HuH-7 (cell line): ENCODE measurements at regions not wholly inside any gene's neighbourhood (a gene's known extent, or its start where the extent isn't known, plus 50 kb on each side); places are given as distances from the start of the nearest gene placed in this dataset.

Experiments
- DNase-seq: peaks from one replicate; pipeline ENCODE4 v3.0.0; 2011; ENCODE audit warnings: low spot score

GRCh38 chr2:34103437-34103836 lies 504.3 kb upstream of the FAM98A start:
- DNase-seq = no peak

DNA sequence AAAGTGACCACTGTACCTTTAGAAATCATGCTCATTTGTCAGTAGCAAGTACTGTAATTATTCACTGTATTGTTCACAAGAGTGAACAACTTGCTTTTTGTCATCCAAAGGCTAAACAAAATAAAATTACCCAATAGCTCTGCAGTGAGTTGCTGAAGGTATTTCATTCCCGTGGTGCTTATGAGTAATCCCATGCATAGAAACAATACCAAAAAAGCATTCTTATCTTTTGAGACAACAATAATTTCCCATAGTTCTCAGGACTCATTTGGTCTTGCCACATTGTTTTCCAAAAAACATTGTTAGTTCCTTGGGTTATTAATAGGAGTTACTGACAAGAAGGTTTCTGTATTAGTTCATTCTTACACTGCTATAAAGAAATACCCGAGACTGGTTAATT lies 503.2 kb upstream of the FAM98A start:
- DNase-seq = no peak

GRCh38 chr2:34099377-34099776 lies 500.3 kb upstream of the FAM98A start:
- no peak for DNase-seq

DNA sequence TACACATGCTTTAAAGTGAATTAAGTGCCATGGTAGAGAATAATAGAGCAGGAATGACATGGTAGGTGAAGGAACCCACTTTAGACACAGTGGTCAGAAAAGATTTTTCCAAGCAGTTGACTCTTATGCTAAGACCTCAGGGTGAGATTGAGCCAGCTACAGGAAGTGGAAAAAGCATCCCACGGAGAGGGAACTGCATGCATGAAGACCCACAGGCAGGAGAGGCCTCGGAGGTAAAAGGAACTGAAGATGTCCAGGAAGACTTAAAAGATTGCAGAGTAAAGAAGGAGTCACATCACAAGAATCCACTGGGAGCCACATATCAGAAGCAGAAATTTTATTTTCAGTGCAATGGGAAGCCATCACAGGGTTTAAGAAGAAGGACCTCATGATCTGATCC lies 499.2 kb upstream of the FAM98A start:
- DNase-seq = no peak

GRCh38 chr2:34096562-34097171 lies 497.6 kb upstream of the FAM98A start:
- DNase-seq = peak; percentile 20

GRCh38 chr2:34093790-34094189 lies 494.7 kb upstream of the FAM98A start:
- no peak for DNase-seq

DNA sequence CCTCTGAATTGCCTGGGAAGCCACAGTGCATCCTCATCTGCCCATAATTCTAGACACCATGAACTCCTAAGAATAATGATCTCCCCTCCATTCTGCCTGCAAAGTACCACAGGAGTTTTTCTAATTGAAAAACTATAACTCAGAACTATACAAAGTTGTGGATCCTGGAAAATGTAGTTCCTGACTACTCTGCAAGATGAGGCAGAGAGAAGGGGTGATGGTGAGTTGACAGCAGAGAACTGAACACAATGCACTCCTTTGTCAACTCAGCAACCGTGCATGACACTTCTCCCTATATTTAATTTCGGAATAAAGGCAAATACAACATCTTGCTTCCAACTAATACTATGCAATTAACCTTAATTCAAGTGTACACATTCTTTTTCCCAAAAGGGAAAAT lies 471.1 kb upstream of the FAM98A start:
- no peak for DNase-seq

- no peak for DNase-seq
These were observed 470.5 kb upstream of the FAM98A start for GRCh38 chr2:34069604-34070003.

GRCh38 chr2:34050413-34050812 lies 451.3 kb upstream of the FAM98A start:
- no peak for DNase-seq

DNA sequence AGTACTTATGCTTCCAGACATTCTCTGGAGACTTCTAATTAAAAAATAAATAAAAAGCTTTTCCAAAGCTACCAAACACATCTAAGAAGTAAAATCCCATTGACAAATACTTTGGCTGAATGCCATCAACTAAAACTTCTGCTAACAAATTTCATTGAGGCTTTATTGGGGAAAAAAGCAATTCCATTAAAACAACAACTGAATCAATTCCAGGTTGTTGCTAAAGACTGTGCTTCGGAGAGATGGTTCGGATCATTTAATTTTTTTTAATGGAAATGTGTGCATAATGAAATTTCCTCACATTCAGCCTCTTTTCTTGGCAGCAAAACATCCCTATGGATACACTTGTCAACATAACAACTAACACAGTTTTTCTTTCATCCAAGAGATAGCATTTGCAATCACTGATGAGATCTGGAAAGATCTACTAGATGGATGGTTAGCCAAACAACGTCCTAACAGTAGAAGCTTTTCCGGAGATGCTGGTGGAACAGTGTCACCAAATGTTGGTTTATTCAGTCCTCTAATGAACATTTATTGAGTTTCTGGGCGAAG lies 446.1 kb upstream of the FAM98A start:
- DNase-seq = no peak

GRCh38 chr2:34037886-34038285 lies 438.8 kb upstream of the FAM98A start:
- no peak for DNase-seq

GRCh38 chr2:34037157-34037556 lies 438.1 kb upstream of the FAM98A start:
- DNase-seq = no peak

DNA sequence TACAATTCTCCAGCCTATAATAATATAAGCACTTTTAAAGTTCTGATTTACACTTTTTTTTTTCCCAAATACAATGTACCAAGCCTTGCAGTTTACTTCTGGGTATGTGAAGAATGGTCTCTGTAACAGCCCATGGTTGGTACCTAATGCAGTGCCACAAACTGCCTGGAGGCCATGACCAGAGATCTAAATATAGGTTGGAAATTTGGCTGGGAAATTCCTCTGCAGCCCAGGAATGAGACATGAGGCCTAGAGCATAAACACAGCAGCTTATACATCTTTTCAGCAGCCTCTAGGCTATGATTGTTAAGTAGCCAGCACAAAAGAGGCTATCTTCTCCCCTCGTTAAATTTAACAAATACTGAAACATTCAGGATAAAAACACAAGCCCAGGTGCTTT lies 432.0 kb upstream of the FAM98A start:
- no peak for DNase-seq

DNA sequence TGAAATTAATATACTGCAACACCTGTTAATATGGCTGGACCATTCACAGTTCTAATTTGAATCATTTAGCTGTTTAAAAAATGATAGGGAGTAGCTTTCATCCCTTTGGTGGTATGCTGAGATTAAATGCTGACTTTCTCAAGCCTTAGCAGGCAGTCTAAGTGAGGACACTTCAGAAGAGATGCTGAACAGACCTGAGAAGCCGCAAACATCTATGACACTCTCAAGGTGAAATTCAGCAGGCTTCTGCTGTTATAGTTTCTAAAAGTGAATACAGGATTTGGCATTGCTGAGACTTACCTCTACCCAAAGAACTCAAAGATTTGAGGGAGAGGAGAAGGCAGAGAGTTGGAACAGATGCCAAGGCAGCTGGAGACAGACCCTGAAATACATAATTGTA lies 431.2 kb upstream of the FAM98A start:
- no peak for DNase-seq

DNA sequence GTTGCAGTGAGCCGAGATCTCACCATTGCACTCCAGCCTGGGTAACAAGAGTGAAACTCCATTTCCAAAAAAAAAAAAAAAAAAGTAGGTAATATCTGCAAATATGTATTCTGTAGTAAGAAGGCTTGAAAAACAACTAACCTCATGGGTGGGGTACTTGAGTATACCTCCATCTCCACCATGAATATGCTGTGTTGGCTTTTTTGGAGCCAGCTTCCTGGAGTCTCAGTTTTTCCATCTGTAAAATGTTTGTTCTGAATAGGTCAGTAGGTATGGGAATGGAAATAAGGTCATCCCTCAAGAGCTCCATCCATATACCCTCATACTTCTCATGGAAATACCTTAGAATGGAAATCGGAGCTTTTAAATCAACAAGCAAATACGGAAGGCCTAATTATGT lies 430.0 kb upstream of the FAM98A start:
- DNase-seq = no peak

GRCh38 chr2:34025196-34025595 lies 426.1 kb upstream of the FAM98A start:
- no peak for DNase-seq

DNA sequence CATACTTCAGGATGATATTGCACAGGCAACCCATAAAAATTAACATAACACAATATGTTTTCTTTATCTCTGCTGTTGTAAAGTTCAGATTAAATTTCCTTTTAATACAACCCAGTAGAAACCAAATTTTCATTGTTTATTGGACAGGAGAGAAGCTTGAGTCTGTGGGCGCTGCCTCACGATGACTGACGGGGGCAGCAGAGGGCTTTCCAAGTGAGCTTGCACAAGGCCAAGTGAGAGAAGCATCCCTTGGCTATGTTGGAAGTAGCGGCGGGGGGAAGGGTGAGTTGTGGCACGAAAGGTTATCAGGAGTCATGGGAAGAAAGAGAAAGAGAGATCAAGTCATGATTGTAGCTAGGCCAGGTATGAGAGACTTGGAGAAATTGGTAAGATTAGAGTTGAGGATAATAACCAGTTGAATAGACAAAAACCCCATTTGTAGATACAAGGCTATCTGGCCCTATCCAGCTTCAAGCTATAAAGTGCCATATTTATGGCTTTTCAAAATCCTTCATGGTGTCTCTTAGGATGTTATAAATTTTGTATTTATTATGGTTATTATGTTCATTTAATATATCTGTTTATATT lies 413.7 kb upstream of the FAM98A start:
- peak; percentile 17 for DNase-seq

DNA sequence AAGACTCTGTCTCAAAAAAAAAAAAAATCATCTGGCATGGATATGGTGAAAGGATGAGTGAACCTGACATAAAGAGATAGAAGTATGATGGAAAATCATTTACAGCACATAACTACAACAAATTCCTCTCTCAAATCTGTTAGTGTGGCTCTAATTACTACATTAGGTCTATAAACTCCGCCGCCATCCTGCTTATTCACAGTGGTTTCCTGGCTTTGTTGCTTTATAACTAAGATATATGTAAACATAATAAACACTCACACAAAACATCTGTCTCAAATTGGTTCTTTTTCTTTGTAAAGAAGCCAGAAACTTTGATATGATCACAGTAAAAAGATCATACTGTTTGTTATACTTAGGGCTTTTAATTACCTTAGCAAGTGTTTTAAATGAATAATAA lies 412.6 kb upstream of the FAM98A start:
- no peak for DNase-seq

DNA sequence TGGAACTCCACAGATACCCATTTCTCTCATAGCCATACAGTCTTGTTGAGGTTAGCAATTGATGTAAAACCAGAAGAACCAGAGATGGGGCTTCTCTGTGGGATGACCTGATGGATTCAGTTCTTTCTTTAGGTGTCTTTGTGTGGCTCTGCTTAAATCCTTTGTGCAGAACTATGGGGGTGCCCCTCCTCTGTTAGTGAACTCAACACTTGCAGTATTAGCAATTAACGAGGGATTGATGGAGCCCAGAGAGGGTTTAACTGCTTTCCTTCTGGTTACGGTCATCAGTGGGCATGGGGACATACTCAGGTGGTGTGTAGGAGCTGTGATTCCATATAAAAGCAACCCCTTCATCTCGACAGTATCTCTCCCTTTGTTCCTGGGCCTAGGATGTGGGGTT lies 406.8 kb upstream of the FAM98A start:
- DNase-seq = no peak

DNA sequence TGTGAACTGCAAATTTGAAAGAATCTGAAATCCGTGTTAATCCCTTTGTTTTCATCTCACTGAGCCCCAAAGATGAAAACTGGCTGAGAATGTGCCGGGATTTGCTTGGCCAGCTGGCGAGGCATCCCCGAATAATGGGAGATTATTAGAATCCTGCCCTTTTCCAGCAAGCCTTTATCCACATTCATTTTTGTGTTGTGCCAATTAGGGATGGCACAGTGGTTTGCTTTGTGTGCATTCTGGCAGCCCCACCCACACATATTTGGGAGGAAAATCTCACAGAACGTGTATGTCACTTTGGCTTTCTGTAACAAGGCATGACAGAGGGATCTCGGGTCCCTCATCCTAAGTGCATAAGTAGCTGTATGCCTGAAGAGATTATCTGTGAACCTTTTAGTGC lies 405.8 kb upstream of the FAM98A start:
- no peak for DNase-seq

- DNase-seq = no peak
These were observed 404.7 kb upstream of the FAM98A start for GRCh38 chr2:34003795-34004194.

DNA sequence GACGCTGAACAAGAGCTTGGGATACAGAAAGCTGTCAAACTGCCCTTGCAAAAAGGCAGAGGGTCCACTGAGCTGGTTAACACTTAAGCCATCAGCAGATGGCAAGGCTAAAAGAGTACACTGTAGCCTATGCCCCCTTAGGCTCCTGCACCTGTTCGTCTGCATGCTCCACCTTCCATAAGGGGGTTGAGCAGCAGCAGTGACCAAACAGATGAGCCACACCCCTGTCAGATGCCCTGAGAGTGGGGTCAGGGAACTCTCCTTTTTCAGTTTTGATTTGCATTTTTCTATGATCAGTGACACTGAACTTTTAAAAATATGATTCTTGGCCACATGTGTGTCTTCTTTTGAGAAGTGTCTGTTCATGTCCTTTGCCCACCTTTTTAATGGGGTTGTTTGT lies 402.5 kb upstream of the FAM98A start:
- no peak for DNase-seq

DNA sequence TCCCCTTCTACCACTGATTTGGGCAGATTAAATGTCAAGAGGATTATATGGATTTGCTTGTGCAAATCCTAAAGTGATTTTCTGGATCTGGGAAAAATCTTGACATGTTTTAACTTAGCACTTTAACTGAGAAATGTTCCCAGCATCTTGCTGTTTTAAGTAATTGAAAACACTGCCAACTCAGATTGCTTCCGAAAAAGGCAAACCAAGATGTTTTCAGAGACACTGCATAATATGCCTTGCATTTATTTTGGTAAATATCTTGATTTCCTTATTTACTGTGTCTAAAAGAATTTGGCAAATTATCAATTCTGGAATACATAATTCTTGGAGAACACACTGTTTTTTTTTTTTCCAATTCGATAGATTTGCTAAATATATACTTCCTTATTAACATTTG lies 385.0 kb upstream of the FAM98A start:
- DNase-seq = no peak

DNA sequence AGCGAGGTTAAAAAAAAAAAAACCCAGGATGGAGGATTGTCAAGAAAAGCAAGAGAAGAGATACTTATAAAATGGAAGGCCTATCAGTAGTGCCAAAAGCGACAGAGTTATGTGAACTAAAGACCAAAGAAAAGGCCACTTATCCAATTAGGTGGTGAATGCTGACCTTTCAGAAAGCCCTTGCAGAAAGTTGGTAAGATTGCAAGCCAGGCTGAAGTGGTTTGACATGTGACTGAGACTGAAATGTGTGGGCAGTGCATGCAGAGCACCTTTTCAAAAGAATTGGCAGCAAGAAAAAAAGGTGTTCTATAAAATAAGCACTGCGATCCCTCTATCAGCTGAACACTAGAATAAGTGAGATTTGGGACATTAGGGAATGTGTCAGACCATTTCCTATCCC lies 379.4 kb upstream of the FAM98A start:
- no peak for DNase-seq
